HG02870 (cell line): ENCODE measurements at regions not wholly inside any gene's neighbourhood (a gene's known extent, or its start where the extent isn't known, plus 50 kb on each side); places are given as distances from the start of the nearest gene placed in this dataset.
"Not testable (repeated sequence)": the region's sequence is repeated elsewhere in the genome, so short reads cannot be mapped to it uniquely, and the experiment has no call there.

ENCODE experiments used
- ATAC-seq: cut with Tn5 transposase; IDR thresholded peaks from one replicate; pipeline ENCODE4 v1.9.1; 2021; ENCODE audit warnings: mild to moderate bottlenecking, moderate library complexity; ENCODE audit not compliant: unreplicated experiment

- no peak for ATAC-seq
Observed at GRCh38 chr20:51131811-51132210, 108.9 kb upstream of the KCNG1 start.

- ATAC-seq: no peak
Observed at GRCh38 chr20:51129147-51129776, 106.4 kb upstream of the KCNG1 start.

GRCh38 chr20:51128198-51128597 lies 105.3 kb upstream of the KCNG1 start:
- no peak for ATAC-seq

GRCh38 chr20:51127713-51128112 lies 104.8 kb upstream of the KCNG1 start:
- no peak for ATAC-seq

GRCh38 chr20:51126337-51126736 lies 103.4 kb upstream of the KCNG1 start:
- ATAC-seq: no peak

GRCh38 chr20:51125780-51126179 lies 102.9 kb upstream of the KCNG1 start:
- ATAC-seq: no peak

- no peak for ATAC-seq
Observed at GRCh38 chr20:51125105-51125504, 102.2 kb upstream of the KCNG1 start.

GRCh38 chr20:51123887-51124286 lies 101.0 kb upstream of the KCNG1 start:
- not testable (repeated sequence) for ATAC-seq

GRCh38 chr20:51122931-51123658 lies 100.2 kb upstream of the KCNG1 start:
- no peak for ATAC-seq

- no peak for ATAC-seq
Observed at GRCh38 chr20:51121901-51122412, 99.0 kb upstream of the KCNG1 start.

- no peak for ATAC-seq
Observed at GRCh38 chr20:51121272-51121671, 98.4 kb upstream of the KCNG1 start.

- no peak for ATAC-seq
Observed at GRCh38 chr20:51120868-51121267, 98.0 kb upstream of the KCNG1 start.

GRCh38 chr20:51120438-51120837 lies 97.5 kb upstream of the KCNG1 start:
- no peak for ATAC-seq

GRCh38 chr20:51119914-51120313 lies 97.0 kb upstream of the KCNG1 start:
- ATAC-seq: no peak

GRCh38 chr20:51118985-51119527 lies 96.1 kb upstream of the KCNG1 start:
- no peak for ATAC-seq

GRCh38 chr20:51118216-51118615 lies 95.3 kb upstream of the KCNG1 start:
- no peak for ATAC-seq

GRCh38 chr20:51116765-51117686 lies 94.1 kb upstream of the KCNG1 start:
- ATAC-seq: no peak

GRCh38 chr20:51111290-51111689 lies 88.4 kb upstream of the KCNG1 start:
- ATAC-seq: no peak

GRCh38 chr20:51108638-51109363 lies 85.9 kb upstream of the KCNG1 start:
- no peak for ATAC-seq

GRCh38 chr20:51106011-51106410 lies 83.1 kb upstream of the KCNG1 start:
- no peak for ATAC-seq
